Common myeloid progenitor, CD34-positive (primary cell): ENCODE measurements at regions not wholly inside any gene's neighbourhood (a gene's known extent, or its start where the extent isn't known, plus 50 kb on each side); places are given as distances from the start of the nearest gene placed in this dataset.

Source experiments
- CTCF ChIA-PET: fragments of 350-600 bp; sonication (Branson Sonifier 250); formaldehyde crosslinking; loops from one replicate; lab custom pipeline; 2021; ENCODE audit warnings: antibody characterized with exemption; lab: Charles Lee
- POLR2A ChIA-PET: fragments of 350-600 bp; sonication (Branson Sonifier 250); formaldehyde crosslinking; loops from one replicate; lab custom pipeline; 2021; ENCODE audit warnings: antibody characterized with exemption; lab: Charles Lee
- DNase-seq, 3 donors: peaks; one replicate each; pipeline versions ENCODE4 v3.0.0 to v3.0.0-alpha.2; 2013
- H3K27ac ChIP-seq, 2 experiments: 1 replicate in 1 of 2; 2 replicates in 1 of 2; pipeline ENCODE4 v1.7.0; 2013; ENCODE audit warnings: inconsistent platforms in 2 of 2, low read length in 2 of 2, mild to moderate bottlenecking in 2 of 2, low read depth in 1 of 2, moderate library complexity in 1 of 2; ENCODE audit not compliant: severe bottlenecking in 2 of 2, insufficient read depth in 1 of 2, poor library complexity in 1 of 2
- H3K27me3 ChIP-seq, 5 experiments: replicated peaks in 2 of 5; 1 replicate in 3 of 5; 2 replicates in 2 of 5; pipeline versions ENCODE4 v1.6.1 to v1.7.0; 2013; ENCODE audit warnings: low read length in 4 of 5, mild to moderate bottlenecking in 2 of 5, moderate library complexity in 2 of 5, inconsistent platforms in 1 of 5; ENCODE audit not compliant: insufficient read depth in 5 of 5, control insufficient read depth in 4 of 5
- H3K36me3 ChIP-seq, 4 experiments: 1 replicate in 2 of 4; 2 replicates in 2 of 4; pipeline versions ENCODE4 v1.6.1 to v1.7.0; 2013; ENCODE audit warnings: low read length in 3 of 4, control low read depth in 1 of 4, mild to moderate bottlenecking in 1 of 4; ENCODE audit not compliant: control insufficient read depth in 4 of 4, insufficient read depth in 4 of 4
- H3K4me1 ChIP-seq, 4 experiments: 1 replicate in 3 of 4; 2 replicates in 1 of 4; pipeline versions ENCODE4 v1.6.1 to v1.7.1; 2013; ENCODE audit warnings: low read length in 3 of 4, mild to moderate bottlenecking in 3 of 4, control low read depth in 1 of 4, inconsistent platforms in 1 of 4, moderate library complexity in 1 of 4; ENCODE audit not compliant: control insufficient read depth in 4 of 4, insufficient read depth in 4 of 4; ENCODE audit errors: control extremely low read depth in 1 of 4
- H3K4me3 ChIP-seq, 7 experiments: 1 replicate in 4 of 7; 2 replicates in 3 of 7; pipeline versions ENCODE4 v1.5.1 to v1.7.0; 2013; ENCODE audit warnings: mild to moderate bottlenecking in 7 of 7, low read length in 6 of 7, moderate library complexity in 6 of 7, inconsistent platforms in 2 of 7, low read depth in 2 of 7, control low read depth in 1 of 7; ENCODE audit not compliant: insufficient read depth in 4 of 7, control insufficient read depth in 1 of 7; ENCODE audit errors: extremely low read depth in 1 of 7
- H3K9me3 ChIP-seq, 5 experiments: 1 replicate in 4 of 5; 2 replicates in 1 of 5; pipeline versions ENCODE4 v1.6.1 to v1.7.1; 2013; ENCODE audit warnings: low read length in 4 of 5, mild to moderate bottlenecking in 2 of 5, inconsistent platforms in 1 of 5, low read depth in 1 of 5, moderate library complexity in 1 of 5; ENCODE audit not compliant: control insufficient read depth in 4 of 5, insufficient read depth in 2 of 5; ENCODE audit errors: control extremely low read depth in 1 of 5
- WGBS: methylation state at CpG from one replicate; pipeline ENCODE4 v1.1.5; 2013; ENCODE audit not compliant: insufficient coverage; 5-methylcytosine and 5-hydroxymethylcytosine counted together

DNA sequence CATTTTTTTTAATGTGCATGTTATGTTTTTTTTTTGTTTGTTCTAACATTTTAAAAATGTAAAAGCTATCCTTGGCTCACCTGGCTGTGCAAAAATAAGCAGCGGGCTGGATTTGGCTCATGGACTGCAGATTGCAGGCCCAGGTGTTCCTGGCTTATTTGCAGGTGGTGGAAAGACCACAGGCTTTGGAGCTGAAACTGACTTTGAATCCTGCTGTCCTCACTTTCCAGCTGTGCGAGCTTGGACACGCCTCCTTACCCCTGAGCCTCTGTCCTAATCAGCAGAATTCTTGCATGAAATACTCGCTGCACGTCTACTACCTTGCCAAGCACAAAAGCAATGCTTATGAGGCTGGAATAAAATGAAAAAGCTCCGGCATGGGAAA, 188.7 kb upstream of the TPM1 start:
- no peaks in the 10 kb centered on the region for H3K9me3 ChIP-seq
- peaks cover 0 to 6% (median 0%) of the 10 kb centered on the region in 5 experiments for H3K27me3 ChIP-seq
- CTCF ChIA-PET: no interaction called here
- 81% methylated on average over 4 of the region's 6 CpGs for WGBS
- H3K4me1 ChIP-seq: no peaks in the 10 kb centered on the region
- no peak for DNase-seq
- no peak overlapping the region for H3K4me3 ChIP-seq
- H3K27ac ChIP-seq: no peak overlapping the region
- POLR2A ChIA-PET: no interaction called here
- H3K36me3 ChIP-seq: no peaks in the 10 kb centered on the region

DNA sequence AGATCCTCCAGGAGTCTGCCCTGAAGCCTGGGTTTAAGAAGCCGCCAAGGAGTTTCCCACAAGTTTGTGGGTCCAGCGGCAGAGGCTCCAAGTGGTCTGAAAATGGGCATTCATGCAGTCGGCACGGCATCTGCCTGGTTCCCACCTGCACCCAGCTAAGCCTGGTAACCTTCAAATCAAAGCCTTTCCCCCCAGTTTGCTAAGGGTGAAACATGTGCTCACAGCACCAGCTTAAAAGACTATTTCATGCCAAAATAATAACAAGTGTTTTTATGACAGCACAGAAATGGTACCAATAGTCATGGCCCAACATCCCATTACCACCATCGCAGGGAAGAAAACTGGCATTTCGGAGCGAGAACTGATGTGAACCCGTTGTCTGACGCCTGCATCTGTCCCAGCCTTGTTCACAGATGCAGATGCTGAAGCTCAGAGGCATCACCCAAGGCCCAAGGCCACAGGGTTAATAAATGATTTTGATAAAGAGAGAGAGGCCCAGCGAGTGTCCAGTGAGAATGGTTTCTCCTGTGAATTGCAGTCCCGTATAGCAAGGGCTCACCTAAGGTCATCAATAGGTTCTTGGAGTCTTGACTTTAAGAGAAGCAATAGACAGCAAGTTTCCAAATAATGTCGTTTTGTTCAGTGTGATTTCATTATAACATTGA, 188.0 kb upstream of the TPM1 start:
- CTCF ChIA-PET: no interaction called here
- WGBS: over 99% methylated on average over 11 of the region's 12 CpGs

DNA sequence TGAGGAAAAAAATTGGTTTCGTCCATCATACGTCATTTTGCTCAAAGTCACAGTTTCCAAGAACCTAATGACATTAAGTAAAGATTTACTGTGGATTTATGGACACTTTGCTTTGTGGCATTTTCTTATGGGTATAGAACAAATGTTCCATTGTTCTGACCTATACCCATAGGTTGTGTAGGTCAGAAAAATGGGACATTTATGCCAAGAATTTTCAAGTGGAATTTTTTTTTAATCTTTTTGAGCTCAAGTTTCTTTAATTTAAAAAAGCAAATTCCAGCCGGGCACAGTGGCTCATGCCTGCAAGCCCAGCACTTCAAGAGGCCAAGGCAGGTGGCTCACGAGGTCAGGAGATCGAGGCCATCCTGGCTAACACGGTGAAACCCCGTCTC, 187.5 kb upstream of the TPM1 start:
- 91% methylated on average over 4 of the region's 7 CpGs for WGBS
- ChIA-PET POLR2A (no interaction called here), CTCF (no interaction called here)
- H3K27ac ChIP-seq: no peak overlapping the region
- H3K4me3 ChIP-seq: no peak overlapping the region
- no peaks in the 10 kb centered on the region for H3K4me1 ChIP-seq
- H3K9me3 ChIP-seq: no peaks in the 10 kb centered on the region
- H3K36me3 ChIP-seq: no peaks in the 10 kb centered on the region
- H3K27me3 ChIP-seq: peaks cover 0 to 6% (median 0%) of the 10 kb centered on the region in 5 experiments
- DNase-seq: no peak

More for the DNA sequence above, 188.0 kb upstream of the TPM1 start:
- Histone ChIP-seq H3K27ac (no peak overlapping the region), H3K27me3 (peaks cover 0 to 6% (median 0%) of the 10 kb centered on the region in 5 experiments), H3K4me3 (no peak overlapping the region), H3K4me1 (no peaks in the 10 kb centered on the region), H3K9me3 (no peaks in the 10 kb centered on the region), H3K36me3 (no peaks in the 10 kb centered on the region)
- POLR2A ChIA-PET: no interaction called here
- DNase-seq: no peak

DNA sequence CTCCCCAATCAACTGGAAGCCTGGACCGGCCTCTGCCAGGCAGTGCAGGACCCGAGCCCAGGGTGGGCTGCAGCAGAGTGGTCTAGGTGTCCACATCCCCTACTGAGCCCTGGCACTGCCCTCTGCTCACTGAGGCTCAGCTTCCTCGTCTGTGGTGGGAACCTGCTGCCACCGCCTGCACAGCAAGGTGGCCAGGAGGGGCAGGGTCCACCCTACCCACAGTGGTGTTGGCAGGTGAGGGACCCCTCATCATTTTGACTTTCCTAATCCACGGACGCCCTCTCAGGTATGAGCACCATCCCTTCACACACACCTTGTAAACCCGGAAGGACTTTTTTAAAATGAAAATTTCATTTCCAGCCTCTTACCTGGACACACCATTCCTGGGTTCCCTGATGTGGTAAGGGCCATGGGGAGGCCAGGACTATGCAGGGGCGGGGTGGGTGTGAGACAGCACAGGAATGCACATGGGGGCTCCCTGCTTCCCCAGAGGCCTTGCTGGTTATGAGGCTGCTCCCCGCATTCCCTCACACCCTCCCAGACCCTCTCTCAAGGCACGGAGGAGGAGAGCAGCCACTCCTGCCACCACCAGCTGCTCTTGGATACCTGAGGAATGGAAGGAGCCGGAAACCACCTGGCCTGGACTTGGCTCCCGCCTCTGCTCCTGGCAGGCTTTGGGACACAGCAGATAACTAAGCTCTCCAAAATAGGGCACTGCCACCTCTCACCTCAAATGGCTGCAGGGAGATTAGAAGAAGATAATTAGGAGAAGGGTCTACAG, 185.9 kb upstream of the TPM1 start:
- ChIA-PET CTCF (no interaction called here), POLR2A (no interaction called here)
- Histone ChIP-seq H3K36me3 (no peaks in the 10 kb centered on the region), H3K9me3 (no peaks in the 10 kb centered on the region), H3K4me3 (no peak overlapping the region), H3K27ac (no peak overlapping the region), H3K4me1 (no peaks in the 10 kb centered on the region), H3K27me3 (peaks cover 0 to 2% (median 0%) of the 10 kb centered on the region in 5 experiments)
- no peak for DNase-seq
- 93% methylated on average over 6 of the region's 12 CpGs for WGBS

DNA sequence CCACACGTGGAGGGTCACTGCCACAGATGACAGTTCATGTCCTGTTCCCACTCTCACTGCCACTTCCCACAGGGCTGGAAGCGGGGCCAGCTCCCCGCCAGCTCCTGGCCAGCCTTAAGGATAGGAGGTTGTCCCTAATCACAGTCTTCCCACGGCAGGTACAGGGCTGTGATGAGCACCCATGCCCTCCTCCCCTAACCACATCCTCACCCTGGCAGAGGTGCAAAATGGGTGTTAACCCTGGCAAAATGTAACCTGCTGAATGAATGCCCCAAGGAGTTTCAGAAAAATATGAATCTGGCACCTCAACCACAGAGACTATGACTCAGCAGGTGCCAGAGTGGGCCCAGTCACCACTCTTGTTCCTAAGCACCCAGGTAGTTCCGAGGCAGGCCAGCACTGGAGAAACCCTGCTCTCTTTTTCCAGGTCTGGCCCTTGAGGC, 185.1 kb upstream of the TPM1 start:
- ChIA-PET POLR2A (no interaction called here), CTCF (no interaction called here)
- Histone ChIP-seq H3K4me1 (no peaks in the 10 kb centered on the region), H3K9me3 (no peaks in the 10 kb centered on the region), H3K4me3 (no peak overlapping the region), H3K36me3 (no peaks in the 10 kb centered on the region), H3K27ac (no peak overlapping the region), H3K27me3 (peaks cover 0 to 2% (median 0%) of the 10 kb centered on the region in 5 experiments)
- no peak for DNase-seq
- WGBS: 88% methylated on average over 4 of the region's 5 CpGs

DNA sequence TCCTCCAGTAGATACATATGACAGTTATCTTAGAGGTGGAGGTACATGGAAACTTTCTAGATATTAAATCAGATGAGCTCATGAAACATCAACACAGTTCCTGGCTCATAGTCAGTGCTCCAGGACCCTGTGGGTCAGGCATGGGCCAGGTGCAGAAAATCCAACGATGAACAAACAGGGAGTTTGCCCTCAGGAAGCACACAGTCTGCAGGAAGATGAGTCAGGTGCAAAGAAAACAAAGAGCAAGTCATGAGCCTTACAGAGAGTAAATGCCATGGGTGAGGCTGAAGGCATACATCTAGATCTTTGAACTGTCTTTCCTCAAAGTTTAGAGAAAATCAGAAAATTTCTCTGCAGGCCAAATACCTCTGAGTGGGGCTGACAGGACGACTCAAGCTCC, 184.2 kb upstream of the TPM1 start:
- no peak overlapping the region for H3K27ac ChIP-seq
- ChIA-PET POLR2A (no interaction called here), CTCF (no interaction called here)
- DNase-seq: no peak
- H3K4me3 ChIP-seq: no peak overlapping the region
- peaks cover 0 to 3% (median 0%) of the 10 kb centered on the region in 5 experiments for H3K9me3 ChIP-seq
- H3K4me1 ChIP-seq: no peaks in the 10 kb centered on the region
- no peaks in the 10 kb centered on the region for H3K36me3 ChIP-seq
- WGBS: 82% methylated on average over 2 of the region's 2 CpGs
- peaks cover 0 to 2% (median 0%) of the 10 kb centered on the region in 5 experiments for H3K27me3 ChIP-seq

DNA sequence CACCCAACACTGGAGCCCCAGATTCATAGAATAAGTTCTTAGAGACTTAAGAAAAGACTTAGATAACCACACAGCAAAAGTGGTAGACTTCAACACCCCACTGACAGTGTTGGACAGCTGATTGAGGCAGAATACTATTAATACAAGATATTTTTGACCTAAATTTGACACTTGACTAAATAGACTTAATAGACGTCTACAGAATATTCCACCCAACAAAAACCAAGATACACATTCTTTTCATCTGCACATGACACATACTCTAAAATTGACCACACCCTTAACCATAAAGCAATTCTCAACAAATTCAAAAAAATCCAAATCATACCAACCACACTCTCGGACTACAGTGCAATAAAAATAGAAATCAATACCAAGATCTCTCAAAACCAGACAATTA, 179.8 kb upstream of the TPM1 start:
- 100% methylated on average over 1 of the region's 2 CpGs for WGBS
- no peaks in the 10 kb centered on the region for H3K36me3 ChIP-seq
- ChIA-PET POLR2A (no interaction called here), CTCF (no interaction called here)
- no peaks in the 10 kb centered on the region for H3K4me1 ChIP-seq
- H3K27me3 ChIP-seq: peaks cover 0 to 2% (median 0%) of the 10 kb centered on the region in 5 experiments
- no peak overlapping the region for H3K27ac ChIP-seq
- no peak for DNase-seq
- no peak overlapping the region for H3K4me3 ChIP-seq
- peaks cover 0 to 3% (median 0%) of the 10 kb centered on the region in 5 experiments for H3K9me3 ChIP-seq
